ENCODE measurements at regions not wholly inside any gene's neighbourhood (a gene's known extent, or its start where the extent isn't known, plus 50 kb on each side); places are given as distances from the start of the nearest gene placed in this dataset.

GRCh38 chr9:29701559-29701958 is 2128.3 kb upstream of the C9orf72 start:
- TF ChIP-seq, protein P1, sequence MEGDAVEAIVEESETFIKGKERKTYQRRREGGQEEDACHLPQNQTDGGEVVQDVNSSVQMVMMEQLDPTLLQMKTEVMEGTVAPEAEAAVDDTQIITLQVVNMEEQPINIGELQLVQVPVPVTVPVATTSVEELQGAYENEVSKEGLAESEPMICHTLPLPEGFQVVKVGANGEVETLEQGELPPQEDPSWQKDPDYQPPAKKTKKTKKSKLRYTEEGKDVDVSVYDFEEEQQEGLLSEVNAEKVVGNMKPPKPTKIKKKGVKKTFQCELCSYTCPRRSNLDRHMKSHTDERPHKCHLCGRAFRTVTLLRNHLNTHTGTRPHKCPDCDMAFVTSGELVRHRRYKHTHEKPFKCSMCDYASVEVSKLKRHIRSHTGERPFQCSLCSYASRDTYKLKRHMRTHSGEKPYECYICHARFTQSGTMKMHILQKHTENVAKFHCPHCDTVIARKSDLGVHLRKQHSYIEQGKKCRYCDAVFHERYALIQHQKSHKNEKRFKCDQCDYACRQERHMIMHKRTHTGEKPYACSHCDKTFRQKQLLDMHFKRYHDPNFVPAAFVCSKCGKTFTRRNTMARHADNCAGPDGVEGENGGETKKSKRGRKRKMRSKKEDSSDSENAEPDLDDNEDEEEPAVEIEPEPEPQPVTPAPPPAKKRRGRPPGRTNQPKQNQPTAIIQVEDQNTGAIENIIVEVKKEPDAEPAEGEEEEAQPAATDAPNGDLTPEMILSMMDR (IDR thresholded peaks at IDR 0.05): no peak
- TF ChIP-seq POLR2A (IDR thresholded peaks at IDR 0.05): no peak

Data from right lobe of liver (tissue), 4 donors.